C4-2B (cell line): ENCODE measurements at regions not wholly inside any gene's neighbourhood (a gene's known extent, or its start where the extent isn't known, plus 50 kb on each side); places are given as distances from the start of the nearest gene placed in this dataset.

Experiments used
- ZFX ChIP-seq: fragments of 450-650 bp; IDR thresholded peaks from 2 replicates; pipeline ENCODE4 v1.6.1; 2017
- TF ChIP-seq, protein P1 (sequence below): fragments of 450-650 bp; conservative IDR thresholded peaks from 2 replicates; pipeline ENCODE4 v1.5.1; 2017; ENCODE audit warnings: mild to moderate bottlenecking

DNA sequence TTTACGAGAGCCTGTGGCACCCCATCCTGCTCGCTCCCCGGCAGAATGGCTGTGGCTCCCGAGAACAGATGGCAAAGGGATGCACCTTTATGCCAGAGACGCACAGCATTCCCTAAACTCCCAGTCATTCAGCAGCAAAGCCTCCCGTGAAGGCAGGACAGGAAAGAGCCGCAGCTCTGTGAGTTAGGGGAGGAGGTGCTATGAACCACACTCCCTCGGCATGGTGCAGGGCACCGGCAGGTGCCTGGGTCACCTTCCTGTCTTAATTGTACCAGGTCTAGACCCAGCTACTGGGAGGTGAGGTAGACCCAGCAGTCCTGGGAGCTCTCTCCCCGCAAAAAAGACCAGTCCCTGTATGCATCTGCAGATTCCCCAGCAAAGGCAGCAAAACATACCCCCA, 149.8 kb downstream of the TWIST2 start:
- TF ChIP-seq, protein P1, sequence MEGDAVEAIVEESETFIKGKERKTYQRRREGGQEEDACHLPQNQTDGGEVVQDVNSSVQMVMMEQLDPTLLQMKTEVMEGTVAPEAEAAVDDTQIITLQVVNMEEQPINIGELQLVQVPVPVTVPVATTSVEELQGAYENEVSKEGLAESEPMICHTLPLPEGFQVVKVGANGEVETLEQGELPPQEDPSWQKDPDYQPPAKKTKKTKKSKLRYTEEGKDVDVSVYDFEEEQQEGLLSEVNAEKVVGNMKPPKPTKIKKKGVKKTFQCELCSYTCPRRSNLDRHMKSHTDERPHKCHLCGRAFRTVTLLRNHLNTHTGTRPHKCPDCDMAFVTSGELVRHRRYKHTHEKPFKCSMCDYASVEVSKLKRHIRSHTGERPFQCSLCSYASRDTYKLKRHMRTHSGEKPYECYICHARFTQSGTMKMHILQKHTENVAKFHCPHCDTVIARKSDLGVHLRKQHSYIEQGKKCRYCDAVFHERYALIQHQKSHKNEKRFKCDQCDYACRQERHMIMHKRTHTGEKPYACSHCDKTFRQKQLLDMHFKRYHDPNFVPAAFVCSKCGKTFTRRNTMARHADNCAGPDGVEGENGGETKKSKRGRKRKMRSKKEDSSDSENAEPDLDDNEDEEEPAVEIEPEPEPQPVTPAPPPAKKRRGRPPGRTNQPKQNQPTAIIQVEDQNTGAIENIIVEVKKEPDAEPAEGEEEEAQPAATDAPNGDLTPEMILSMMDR, result no peak
- no peak for TF ChIP-seq ZFX
